ENCODE measurements at regions not wholly inside any gene's neighbourhood (a gene's known extent, or its start where the extent isn't known, plus 50 kb on each side); places are given as distances from the start of the nearest gene placed in this dataset.
"Not testable (repeated sequence)": the region's sequence is repeated elsewhere in the genome, so short reads cannot be mapped to it uniquely, and the experiment has no call there.

DNA sequence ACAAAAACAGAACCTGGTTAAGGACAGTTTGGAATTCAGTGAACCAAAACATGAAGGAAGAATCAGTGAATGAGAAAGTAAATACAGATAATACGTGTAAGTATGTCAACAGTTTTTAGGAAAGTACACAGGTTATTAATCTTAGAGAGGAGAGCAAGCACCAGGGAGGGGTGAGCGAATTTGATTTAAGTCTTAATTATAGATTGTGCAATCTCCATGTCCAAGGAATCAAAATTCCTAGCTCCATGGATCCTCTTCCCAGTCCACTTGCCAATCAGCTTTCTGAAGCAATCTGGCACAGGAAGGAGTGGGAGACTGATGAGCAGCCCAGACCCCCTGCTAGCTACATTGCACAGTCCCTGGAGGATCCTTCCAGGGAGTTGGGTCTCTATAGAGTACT, 346.4 kb downstream of the SETD4 start:
- no peak for ATAC-seq

DNA sequence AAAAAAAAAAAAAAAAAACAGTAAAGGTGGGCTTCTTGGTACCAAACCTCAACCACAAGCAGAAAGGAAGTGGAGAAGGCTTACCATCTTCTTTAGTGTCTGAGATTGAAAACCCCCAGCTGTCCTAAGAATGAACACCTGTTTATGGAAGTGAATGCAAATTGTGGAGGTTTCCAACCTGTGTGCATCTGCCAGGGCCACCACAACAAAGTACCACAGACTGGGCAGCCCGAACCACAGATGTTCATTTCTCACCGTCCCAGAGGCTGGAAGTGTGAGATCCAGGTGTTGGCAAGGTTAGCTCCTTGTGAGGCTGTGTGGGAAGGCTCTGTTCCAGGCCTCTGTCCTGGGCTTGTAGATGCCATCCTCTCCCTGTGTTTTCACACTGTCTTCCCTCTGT, 348.7 kb downstream of the SETD4 start:
- Histone ChIP-seq H3K27me3 (peaks cover 10% of the 10 kb centered on the region), H3K4me1 (no peaks in the 10 kb centered on the region), H3K4me3 (no peak overlapping the region), H3K27ac (no peak overlapping the region), H3K36me3 (no peaks in the 10 kb centered on the region), H3K9me3 (no peaks in the 10 kb centered on the region)
- no peak for DNase-seq
- no peak for ATAC-seq
- intact Hi-C loops (cut with DNase I) = no loop called here
- TF ChIP-seq, protein P1, sequence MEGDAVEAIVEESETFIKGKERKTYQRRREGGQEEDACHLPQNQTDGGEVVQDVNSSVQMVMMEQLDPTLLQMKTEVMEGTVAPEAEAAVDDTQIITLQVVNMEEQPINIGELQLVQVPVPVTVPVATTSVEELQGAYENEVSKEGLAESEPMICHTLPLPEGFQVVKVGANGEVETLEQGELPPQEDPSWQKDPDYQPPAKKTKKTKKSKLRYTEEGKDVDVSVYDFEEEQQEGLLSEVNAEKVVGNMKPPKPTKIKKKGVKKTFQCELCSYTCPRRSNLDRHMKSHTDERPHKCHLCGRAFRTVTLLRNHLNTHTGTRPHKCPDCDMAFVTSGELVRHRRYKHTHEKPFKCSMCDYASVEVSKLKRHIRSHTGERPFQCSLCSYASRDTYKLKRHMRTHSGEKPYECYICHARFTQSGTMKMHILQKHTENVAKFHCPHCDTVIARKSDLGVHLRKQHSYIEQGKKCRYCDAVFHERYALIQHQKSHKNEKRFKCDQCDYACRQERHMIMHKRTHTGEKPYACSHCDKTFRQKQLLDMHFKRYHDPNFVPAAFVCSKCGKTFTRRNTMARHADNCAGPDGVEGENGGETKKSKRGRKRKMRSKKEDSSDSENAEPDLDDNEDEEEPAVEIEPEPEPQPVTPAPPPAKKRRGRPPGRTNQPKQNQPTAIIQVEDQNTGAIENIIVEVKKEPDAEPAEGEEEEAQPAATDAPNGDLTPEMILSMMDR (IDR thresholded peaks at IDR 0.05) = no peak

More for the DNA sequence above, 346.4 kb downstream of the SETD4 start:
- H3K4me3 ChIP-seq = no peak overlapping the region
- no peaks in the 10 kb centered on the region for H3K4me1 ChIP-seq
- H3K36me3 ChIP-seq = no peaks in the 10 kb centered on the region
- H3K27me3 ChIP-seq = peaks cover 10% of the 10 kb centered on the region
- intact Hi-C loops (cut with DNase I) = no loop called here
- TF ChIP-seq, protein P1 (IDR thresholded peaks at IDR 0.05) = no peak
- H3K9me3 ChIP-seq = no peaks in the 10 kb centered on the region
- no peak for DNase-seq
- no peak overlapping the region for H3K27ac ChIP-seq

DNA sequence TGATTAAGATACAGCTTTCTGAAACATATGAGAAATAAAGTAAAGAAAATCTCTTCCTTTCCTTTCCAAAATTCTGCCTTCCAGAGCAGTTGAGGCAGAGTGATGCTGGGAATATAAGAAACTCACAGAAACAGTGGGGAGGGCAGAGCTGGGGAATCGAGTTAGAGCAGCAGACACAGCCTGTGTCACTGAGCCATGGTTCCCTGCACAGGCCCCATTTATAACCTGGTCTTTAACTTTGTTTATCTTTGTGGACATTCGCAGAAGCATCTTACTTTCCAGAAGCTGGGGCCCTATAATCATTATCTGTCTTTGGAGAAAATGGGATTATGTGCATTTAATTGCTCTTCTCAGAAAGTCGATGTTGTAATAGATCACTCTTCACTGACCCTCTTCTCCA, 349.1 kb downstream of the SETD4 start:
- Histone ChIP-seq H3K27me3 (peaks cover 10% of the 10 kb centered on the region), H3K27ac (no peak overlapping the region), H3K4me3 (no peak overlapping the region), H3K36me3 (no peaks in the 10 kb centered on the region), H3K9me3 (no peaks in the 10 kb centered on the region), H3K4me1 (no peaks in the 10 kb centered on the region)
- no peak for DNase-seq
- TF ChIP-seq, protein P1 (IDR thresholded peaks at IDR 0.05) = no peak
- intact Hi-C loops (cut with DNase I) = no loop called here
- ATAC-seq = no peak

DNA sequence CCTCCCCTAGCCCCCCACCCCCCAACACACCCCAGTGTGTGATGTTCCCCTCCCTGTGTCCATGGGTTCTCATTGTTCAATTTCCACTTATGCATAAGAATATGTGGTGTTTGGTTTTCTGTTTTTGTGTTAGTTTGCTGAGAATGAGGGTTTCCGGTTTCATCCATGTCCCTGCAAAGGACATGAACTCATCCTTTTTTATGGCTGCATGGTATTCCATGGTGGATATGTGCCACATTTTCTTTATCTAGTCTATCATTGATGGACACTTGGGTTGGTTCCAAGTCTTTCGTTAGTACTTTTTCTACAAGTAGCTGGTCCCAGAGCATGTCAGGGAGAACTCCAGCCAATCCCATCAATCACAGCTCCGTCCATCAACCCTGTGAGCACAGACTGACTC, 350.3 kb downstream of the SETD4 start:
- H3K27ac ChIP-seq; H3K36me3 ChIP-seq; H3K9me3 ChIP-seq; DNase-seq; intact Hi-C loops (cut with DNase I); H3K4me1 ChIP-seq; ATAC-seq; H3K27me3 ChIP-seq; H3K4me3 ChIP-seq: not testable (repeated sequence)

DNA sequence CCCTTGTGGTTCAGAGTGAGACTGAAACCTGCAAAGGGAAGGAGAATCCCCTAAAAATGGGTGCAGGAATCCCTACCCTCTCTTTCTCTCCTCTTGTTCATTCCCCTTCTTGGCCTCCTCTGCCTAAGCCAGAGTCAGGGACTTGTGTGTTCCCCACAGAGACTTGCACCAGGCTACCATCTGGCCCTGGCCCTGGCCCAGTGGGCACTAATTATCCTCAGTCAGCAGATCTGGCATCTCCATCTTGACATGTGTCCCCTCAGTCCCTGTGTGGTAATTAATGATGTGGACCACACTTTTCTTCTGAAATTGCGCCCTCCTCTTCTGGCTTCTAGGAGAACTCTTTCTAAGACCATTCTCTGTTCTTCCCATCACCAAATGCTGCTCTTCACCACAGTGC, 354.4 kb downstream of the SETD4 start:
- TF ChIP-seq, protein P1 (IDR thresholded peaks at IDR 0.05) = no peak
- DNase-seq (no peak), ATAC-seq (no peak)
- Histone ChIP-seq H3K4me3 (no peak overlapping the region), H3K36me3 (no peaks in the 10 kb centered on the region), H3K27me3 (no peaks in the 10 kb centered on the region), H3K9me3 (no peaks in the 10 kb centered on the region), H3K27ac (no peak overlapping the region), H3K4me1 (no peaks in the 10 kb centered on the region)
- intact Hi-C loops (cut with DNase I) = no loop called here

DNA sequence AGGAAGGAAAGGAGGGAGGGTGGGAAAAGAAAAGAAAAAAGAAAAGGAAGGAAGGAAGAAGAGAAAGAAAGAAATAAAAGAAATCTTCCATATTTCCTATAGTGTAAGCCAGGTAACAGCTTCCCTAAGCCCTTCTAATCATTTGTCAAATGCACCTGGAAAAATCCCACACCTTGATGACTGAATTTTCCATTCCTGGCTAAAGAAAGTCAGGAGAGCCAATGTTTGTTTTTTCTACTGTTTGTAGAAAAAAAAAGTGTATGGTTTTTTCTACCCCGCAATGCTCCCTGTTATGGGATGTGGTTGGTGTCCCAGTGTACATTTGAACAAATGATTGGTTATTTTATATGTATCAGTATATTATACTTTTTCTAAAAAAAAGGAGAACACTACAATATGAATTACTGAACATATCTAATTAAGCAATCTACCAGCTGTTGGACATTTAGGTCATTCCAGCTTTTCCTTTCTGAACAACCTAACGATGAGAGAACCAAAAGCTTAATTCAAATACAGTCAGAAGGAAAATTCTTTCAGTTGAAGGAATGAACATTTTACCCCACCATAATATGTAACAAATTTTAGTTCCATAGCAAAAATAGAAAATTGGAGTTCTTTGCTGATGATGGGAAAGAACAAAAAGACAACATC, 355.0 kb downstream of the SETD4 start:
- no peaks in the 10 kb centered on the region for H3K27me3 ChIP-seq
- ATAC-seq = no peak
- no peak overlapping the region for H3K4me3 ChIP-seq
- no peaks in the 10 kb centered on the region for H3K4me1 ChIP-seq
- H3K27ac ChIP-seq = no peak overlapping the region
- H3K9me3 ChIP-seq = no peaks in the 10 kb centered on the region
- intact Hi-C loops (cut with DNase I) = no loop called here
- DNase-seq = no peak
- no peaks in the 10 kb centered on the region for H3K36me3 ChIP-seq
- TF ChIP-seq, protein P1 (IDR thresholded peaks at IDR 0.05) = no peak

All from upper lobe of right lung (tissue), 1 donor.